ENCODE measurements at regions not wholly inside any gene's neighbourhood (a gene's known extent, or its start where the extent isn't known, plus 50 kb on each side); places are given as distances from the start of the nearest gene placed in this dataset.

DNA sequence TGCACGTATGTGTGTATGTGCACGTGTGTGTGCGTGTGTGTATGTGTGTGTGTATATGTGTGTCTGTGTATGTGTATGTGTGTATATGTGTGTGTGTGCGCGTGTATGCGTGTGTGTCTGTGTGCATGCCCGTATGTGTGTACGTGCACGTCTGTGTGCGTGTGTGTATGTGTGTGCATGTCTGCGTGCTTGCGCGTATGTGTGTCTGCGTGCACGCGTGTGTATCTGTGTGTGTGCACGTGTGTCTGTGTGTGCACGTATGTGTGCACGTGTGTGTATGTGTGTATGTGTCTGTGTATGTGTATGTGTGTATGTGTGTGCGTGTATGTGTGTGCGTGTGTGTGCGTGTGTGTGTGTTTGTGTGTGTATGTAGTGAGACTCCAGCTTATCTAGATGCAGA is 97.5 kb upstream of the SPATS2L start:
- intact Hi-C loops (cut with DNase I; ENCODE audit: low total_unique reads), result no loop called here
- H3K4me1 ChIP-seq, result no peaks in the 10 kb centered on the region
- WGBS, 2 donors (ENCODE audit: low coverage in 1 of 2), result 89% methylated on average over 19 to 22 of the region's 22 CpGs

DNA sequence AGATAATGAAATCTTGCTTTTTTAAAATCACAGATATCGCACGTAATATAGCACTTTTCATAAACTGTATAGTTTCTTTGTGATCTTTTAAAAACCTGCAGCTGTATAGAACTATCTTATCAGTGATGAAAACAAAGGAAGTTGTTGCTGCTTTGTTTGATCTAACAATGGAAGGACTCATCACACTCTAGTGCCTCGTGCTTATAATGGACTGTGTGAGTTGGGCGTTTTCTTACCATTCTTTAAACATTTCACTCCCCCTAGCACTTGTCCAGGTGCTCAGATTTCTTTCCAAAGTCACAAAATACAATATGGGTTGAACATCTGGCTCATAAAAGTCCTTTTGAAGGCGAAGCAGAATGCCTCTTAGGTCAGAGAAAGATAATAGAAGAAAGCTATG is 94.8 kb upstream of the SPATS2L start:
- Histone ChIP-seq H3K4me3 (no peak overlapping the region), H3K9me3 (no peaks in the 10 kb centered on the region), H3K36me3 (no peaks in the 10 kb centered on the region), H3K27me3 (no peaks in the 10 kb centered on the region), H3K27ac (no peak overlapping the region), H3K4me1 (no peaks in the 10 kb centered on the region)
- 48 to 57% methylated on average over 4 to 5 of the region's 5 CpGs for WGBS, 2 donors (ENCODE audit: low coverage in 1 of 2)
- TF ChIP-seq, protein P1, sequence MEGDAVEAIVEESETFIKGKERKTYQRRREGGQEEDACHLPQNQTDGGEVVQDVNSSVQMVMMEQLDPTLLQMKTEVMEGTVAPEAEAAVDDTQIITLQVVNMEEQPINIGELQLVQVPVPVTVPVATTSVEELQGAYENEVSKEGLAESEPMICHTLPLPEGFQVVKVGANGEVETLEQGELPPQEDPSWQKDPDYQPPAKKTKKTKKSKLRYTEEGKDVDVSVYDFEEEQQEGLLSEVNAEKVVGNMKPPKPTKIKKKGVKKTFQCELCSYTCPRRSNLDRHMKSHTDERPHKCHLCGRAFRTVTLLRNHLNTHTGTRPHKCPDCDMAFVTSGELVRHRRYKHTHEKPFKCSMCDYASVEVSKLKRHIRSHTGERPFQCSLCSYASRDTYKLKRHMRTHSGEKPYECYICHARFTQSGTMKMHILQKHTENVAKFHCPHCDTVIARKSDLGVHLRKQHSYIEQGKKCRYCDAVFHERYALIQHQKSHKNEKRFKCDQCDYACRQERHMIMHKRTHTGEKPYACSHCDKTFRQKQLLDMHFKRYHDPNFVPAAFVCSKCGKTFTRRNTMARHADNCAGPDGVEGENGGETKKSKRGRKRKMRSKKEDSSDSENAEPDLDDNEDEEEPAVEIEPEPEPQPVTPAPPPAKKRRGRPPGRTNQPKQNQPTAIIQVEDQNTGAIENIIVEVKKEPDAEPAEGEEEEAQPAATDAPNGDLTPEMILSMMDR (IDR thresholded peaks at IDR 0.05), result no peak
- DNase-seq, result no peak
- intact Hi-C loops (cut with DNase I; ENCODE audit: low total_unique reads), result no loop called here
- in situ Hi-C loops (cut with MboI; ENCODE audit: low pct_ligation_motif_present in 1 of 4, low pct_unique_long_range_greater_than_20kb in 1 of 4, low sequenced_read_pairs in 3 of 4), result no loop called here

More for the DNA sequence above, 97.5 kb upstream of the SPATS2L start:
- no peak for TF ChIP-seq POLR2A (IDR thresholded peaks at IDR 0.05)
- no peak for TF ChIP-seq EP300 (IDR thresholded peaks at IDR 0.05; ENCODE audit: low read depth)
- no peak for TF ChIP-seq POLR2AphosphoS5 (IDR thresholded peaks at IDR 0.05)
- TF ChIP-seq, protein P1 (IDR thresholded peaks at IDR 0.05), result no peak
- DNase-seq, result no peak
- in situ Hi-C loops (cut with MboI; ENCODE audit: low pct_ligation_motif_present in 1 of 4, low pct_unique_long_range_greater_than_20kb in 1 of 4, low sequenced_read_pairs in 3 of 4), result no loop called here
- no peak overlapping the region for H3K27ac ChIP-seq
- no peak overlapping the region for H3K4me3 ChIP-seq
- H3K27me3 ChIP-seq, result no peaks in the 10 kb centered on the region
- no peaks in the 10 kb centered on the region for H3K9me3 ChIP-seq
- H3K36me3 ChIP-seq, result no peaks in the 10 kb centered on the region

DNA sequence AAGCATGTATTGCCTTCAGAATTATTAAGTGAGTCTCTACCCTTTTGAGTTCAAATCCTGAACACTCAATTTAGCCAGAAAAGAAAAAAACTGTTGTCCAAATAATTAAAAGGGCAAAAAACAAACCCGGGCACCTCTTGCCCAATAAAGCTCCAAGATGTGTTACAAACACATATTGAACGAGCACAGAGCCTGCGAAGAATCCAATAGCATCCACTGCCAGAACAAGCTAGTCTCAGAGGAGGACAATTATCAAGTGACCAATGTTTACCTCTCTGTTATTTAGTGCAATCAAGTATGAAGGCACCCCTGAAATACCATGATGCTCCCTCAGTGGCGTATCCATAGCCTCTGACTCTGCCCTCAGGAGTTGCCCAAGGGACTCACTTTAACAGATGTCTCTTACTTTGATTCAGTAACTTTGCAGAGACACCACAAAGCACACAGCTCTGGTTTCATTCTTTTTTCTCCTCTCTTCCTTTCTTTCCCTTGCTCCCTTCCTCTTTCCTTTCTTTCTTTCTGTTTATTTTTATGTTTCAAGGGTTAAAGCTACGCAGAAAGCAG is 93.5 kb upstream of the SPATS2L start:
- H3K4me3 ChIP-seq, result no peak overlapping the region
- WGBS, 2 donors (ENCODE audit: low coverage in 1 of 2), result 87 to 94% methylated on average over 5 of the region's 5 CpGs
- intact Hi-C loops (cut with DNase I; ENCODE audit: low total_unique reads), result no loop called here
- no peaks in the 10 kb centered on the region for H3K27me3 ChIP-seq
- TF ChIP-seq EP300 (IDR thresholded peaks at IDR 0.05; ENCODE audit: low read depth), result no peak
- no peak for TF ChIP-seq POLR2A (IDR thresholded peaks at IDR 0.05)
- no peak for TF ChIP-seq POLR2AphosphoS5 (IDR thresholded peaks at IDR 0.05)
- TF ChIP-seq, protein P1 (IDR thresholded peaks at IDR 0.05), result no peak
- in situ Hi-C loops (cut with MboI; ENCODE audit: low pct_ligation_motif_present in 1 of 4, low pct_unique_long_range_greater_than_20kb in 1 of 4, low sequenced_read_pairs in 3 of 4), result no loop called here
- H3K36me3 ChIP-seq, result no peaks in the 10 kb centered on the region
- no peak for DNase-seq
- H3K27ac ChIP-seq, result no peak overlapping the region
- H3K9me3 ChIP-seq, result no peaks in the 10 kb centered on the region
- H3K4me1 ChIP-seq, result no peaks in the 10 kb centered on the region

DNA sequence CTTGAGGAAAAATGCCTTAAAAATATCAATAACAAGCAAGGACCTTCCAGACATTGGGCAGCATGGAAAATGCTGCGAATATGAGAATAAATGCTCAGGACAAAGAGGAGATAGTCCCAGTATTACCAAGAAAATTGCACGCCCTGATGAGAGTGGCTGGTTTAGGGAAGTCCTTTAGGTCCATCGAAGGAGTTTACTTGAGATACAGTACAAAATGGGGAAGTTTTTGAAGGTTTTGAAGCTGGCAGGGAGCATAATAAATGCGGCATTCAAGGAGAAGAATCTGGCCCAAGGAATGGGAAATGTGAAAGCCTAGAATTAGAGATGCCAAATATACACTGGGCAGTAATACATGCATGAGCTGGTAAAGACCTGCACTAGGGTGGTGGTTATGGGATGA is 90.2 kb upstream of the SPATS2L start:
- no peak for DNase-seq
- TF ChIP-seq POLR2A (IDR thresholded peaks at IDR 0.05) (no peak), EP300 (IDR thresholded peaks at IDR 0.05; ENCODE audit: low read depth) (no peak), POLR2AphosphoS5 (IDR thresholded peaks at IDR 0.05) (no peak)
- TF ChIP-seq, protein P1 (IDR thresholded peaks at IDR 0.05), result no peak
- in situ Hi-C loops (cut with MboI; ENCODE audit: low pct_ligation_motif_present in 1 of 4, low pct_unique_long_range_greater_than_20kb in 1 of 4, low sequenced_read_pairs in 3 of 4), result no loop called here
- H3K4me1 ChIP-seq, result peaks cover 0 to 20% (median 8%) of the 10 kb centered on the region in 4 donors
- H3K27me3 ChIP-seq, result no peaks in the 10 kb centered on the region
- H3K36me3 ChIP-seq, result no peaks in the 10 kb centered on the region
- no peak overlapping the region for H3K4me3 ChIP-seq
- no peak overlapping the region for H3K27ac ChIP-seq
- WGBS, 2 donors (ENCODE audit: low coverage in 1 of 2), result 81 to 82% methylated on average over 4 of the region's 4 CpGs
- no peaks in the 10 kb centered on the region for H3K9me3 ChIP-seq
- intact Hi-C loops (cut with DNase I; ENCODE audit: low total_unique reads), result no loop called here

Measured in transverse colon (tissue), 4 donors.